H1 (cell line): ENCODE measurements at regions not wholly inside any gene's neighbourhood (a gene's known extent, or its start where the extent isn't known, plus 50 kb on each side); places are given as distances from the start of the nearest gene placed in this dataset.

ENCODE experiments used
- CTCF ChIA-PET: fragments of 300-600 bp; sonication (Branson Sonifier 250); formaldehyde crosslinking; loops from one replicate; lab custom pipeline; 2021; ENCODE audit not compliant: partially characterized antibody; lab: Charles Lee
- POLR2A ChIA-PET: fragments of 300-600 bp; sonication (Branson Sonifier 250); formaldehyde crosslinking; loops from one replicate; lab custom pipeline; 2021; ENCODE audit warnings: inconsistent platforms; ENCODE audit not compliant: partially characterized antibody; lab: Charles Lee
- DNase-seq, 2 experiments: peaks; one replicate each; pipeline versions ENCODE4 v3.0.0 to v3.0.0-alpha.2; 2010 to 2022; ENCODE audit warnings: low spot score in 2 of 2, low read depth in 1 of 2, mixed read lengths in 1 of 2
- FAIRE-seq: peaks from 2 replicates; lab custom pipeline; 2011; peaks lifted over from hg19 to GRCh38; lab: Jason Lieb, UNC
- H2AFZ ChIP-seq: 2 replicates; pipeline ENCODE4 v1.8.1; 2012; ENCODE audit warnings: low read length, inconsistent platforms
- H2AK5ac ChIP-seq: 2 replicates; pipeline ENCODE4 v1.6.1; 2013; ENCODE audit warnings: low read depth, low read length
- H2BK120ac ChIP-seq: replicated peaks from 2 replicates; pipeline ENCODE3; 2013; ENCODE audit warnings: low read depth, low read length, inconsistent platforms
- H2BK12ac ChIP-seq: 2 replicates; pipeline ENCODE4 v1.6.1; 2013; ENCODE audit warnings: low read depth, low read length
- H2BK15ac ChIP-seq: 2 replicates; pipeline ENCODE4 v1.6.1; 2013; ENCODE audit warnings: low read length
- H2BK20ac ChIP-seq: 2 replicates; pipeline ENCODE4 v1.6.1; 2013; ENCODE audit warnings: low read length
- H2BK5ac ChIP-seq: 2 replicates; pipeline ENCODE4 v1.6.1; 2013; ENCODE audit warnings: low read depth, low read length
- H3K14ac ChIP-seq: 2 replicates; pipeline ENCODE4 v1.6.1; 2013; ENCODE audit warnings: inconsistent platforms; ENCODE audit not compliant: insufficient read length
- H3K18ac ChIP-seq: 2 replicates; pipeline ENCODE4 v1.6.1; 2013; ENCODE audit warnings: low read length; ENCODE audit errors: extremely low read depth
- H3K23ac ChIP-seq: 2 replicates; pipeline ENCODE4 v1.6.1; 2013; ENCODE audit warnings: inconsistent platforms; ENCODE audit not compliant: insufficient read length
- H3K23me2 ChIP-seq: 2 replicates; pipeline ENCODE4 v1.6.1; 2013; ENCODE audit warnings: low read depth, low read length
- H3K27ac ChIP-seq: 2 replicates; pipeline ENCODE4 v1.6.1; 2011; ENCODE audit warnings: low read depth, low read length, inconsistent platforms
- H3K27me3 ChIP-seq, 4 experiments: replicated peaks in 1 of 4; 1 replicate in 1 of 4; 2 replicates in 3 of 4; pipeline versions ENCODE4 v1.6.1 to v1.8.1; 2011 to 2013; ENCODE audit warnings: low read length in 3 of 4, mild to moderate bottlenecking in 3 of 4, inconsistent platforms in 2 of 4, mixed read lengths in 2 of 4, moderate library complexity in 1 of 4; ENCODE audit not compliant: control insufficient read depth in 3 of 4, insufficient read depth in 3 of 4; ENCODE audit errors: extremely low read depth in 1 of 4
- H3K36me3 ChIP-seq, 4 experiments: 2 replicates each; pipeline versions ENCODE4 v1.6.1 to v1.8.1; 2011 to 2013; ENCODE audit warnings: mild to moderate bottlenecking in 4 of 4, low read length in 3 of 4, moderate library complexity in 2 of 4, control low read depth in 1 of 4, inconsistent platforms in 1 of 4; ENCODE audit not compliant: insufficient read depth in 4 of 4, control insufficient read depth in 2 of 4
- H3K4ac ChIP-seq: replicated peaks from 2 replicates; pipeline ENCODE3; 2013; ENCODE audit warnings: low read length, low read depth, mixed read lengths, inconsistent platforms; ENCODE audit not compliant: insufficient read length
- H3K4me1 ChIP-seq, 4 experiments: replicated peaks in 1 of 4; 1 replicate in 1 of 4; 2 replicates in 3 of 4; pipeline versions ENCODE4 v1.6.1 to v1.8.1; 2011 to 2013; ENCODE audit warnings: low read length in 3 of 4, inconsistent platforms in 2 of 4, mixed read lengths in 1 of 4; ENCODE audit not compliant: insufficient read depth in 4 of 4, control insufficient read depth in 3 of 4
- H3K4me2 ChIP-seq, 2 experiments: 2 replicates each; pipeline versions ENCODE4 v1.6.1 to v1.8.1; 2011 to 2013; ENCODE audit warnings: low read depth in 2 of 2, low read length in 2 of 2, control low read depth in 1 of 2, inconsistent platforms in 1 of 2, mild to moderate bottlenecking in 1 of 2; ENCODE audit not compliant: insufficient read depth in 1 of 2
- H3K4me3 ChIP-seq, 4 experiments: fragments of 200-600, 300-600 bp in 1 of 4; sonication (generic), shearing (Covaris generic), sonication (Bioruptor Twin) in 1 of 4; 2 replicates each; pipeline versions ENCODE4 v1.5.1 to v1.8.1; 2011 to 2016; ENCODE audit warnings: low read length in 4 of 4, low read depth in 3 of 4, control low read depth in 2 of 4, inconsistent platforms in 2 of 4, mild to moderate bottlenecking in 2 of 4, mixed read lengths in 1 of 4, moderate library complexity in 1 of 4; ENCODE audit not compliant: insufficient read depth in 2 of 4; ENCODE audit errors: extremely low read depth in 1 of 4
- H3K56ac ChIP-seq: replicated peaks from 2 replicates; pipeline ENCODE3; 2013; ENCODE audit warnings: low read depth, mild to moderate bottlenecking, mixed read lengths, low read length, inconsistent platforms; ENCODE audit not compliant: insufficient read length
- H3K79me1 ChIP-seq: 2 replicates; pipeline ENCODE4 v1.6.1; 2013; ENCODE audit warnings: low read depth, low read length, control low read depth
- H3K79me2 ChIP-seq, 2 experiments: 2 replicates each; pipeline versions ENCODE4 v1.6.1 to v1.8.1; 2012 to 2013; ENCODE audit warnings: low read length in 2 of 2, mild to moderate bottlenecking in 2 of 2, inconsistent platforms in 1 of 2; ENCODE audit not compliant: insufficient read depth in 2 of 2, control insufficient read depth in 1 of 2
- H3K9ac ChIP-seq, 4 experiments: replicated peaks in 1 of 4; 1 replicate in 1 of 4; 2 replicates in 3 of 4; pipeline versions ENCODE4 v1.6.1 to v1.8.1; 2011 to 2013; ENCODE audit warnings: low read depth in 3 of 4, low read length in 3 of 4, control low read depth in 2 of 4, mild to moderate bottlenecking in 2 of 4, moderate library complexity in 2 of 4, inconsistent platforms in 1 of 4; ENCODE audit errors: extremely low read depth in 1 of 4
- H3K9me3 ChIP-seq, 2 experiments: 2 replicates each; pipeline versions ENCODE4 v1.6.1 to v1.8.1; 2012 to 2013; ENCODE audit warnings: mild to moderate bottlenecking in 2 of 2, moderate library complexity in 2 of 2, control low read depth in 1 of 2, inconsistent platforms in 1 of 2, low read depth in 1 of 2, low read length in 1 of 2, mixed read lengths in 1 of 2; ENCODE audit not compliant: insufficient read depth in 2 of 2
- H4K20me1 ChIP-seq, 2 experiments: replicated peaks in 1 of 2; 2 replicates each; pipeline versions ENCODE3 to v1.8.1; 2011 to 2013; ENCODE audit warnings: inconsistent platforms in 2 of 2, low read length in 2 of 2, mild to moderate bottlenecking in 1 of 2; ENCODE audit not compliant: insufficient read depth in 2 of 2, control insufficient read depth in 1 of 2
- H4K5ac ChIP-seq: 2 replicates; pipeline ENCODE4 v1.6.1; 2013; ENCODE audit warnings: low read length, low read depth, mixed read lengths, inconsistent platforms; ENCODE audit not compliant: insufficient read length
- H4K8ac ChIP-seq: 2 replicates; pipeline ENCODE4 v1.8.0; 2013; ENCODE audit warnings: mild to moderate bottlenecking, moderate library complexity, low read length, inconsistent platforms; ENCODE audit not compliant: insufficient read depth; ENCODE audit errors: extremely low read depth
- H4K91ac ChIP-seq: replicated peaks from 2 replicates; pipeline ENCODE3; 2013; ENCODE audit warnings: low read length, mixed read lengths, inconsistent platforms; ENCODE audit not compliant: insufficient read length
- ATF3 ChIP-seq: IDR thresholded peaks from 2 replicates; pipeline ENCODE4 v1.6.1; 2011; ENCODE audit warnings: low read depth, mild to moderate bottlenecking, low read length; ENCODE audit not compliant: insufficient read depth
- BACH1 ChIP-seq: IDR thresholded peaks from 2 replicates; pipeline ENCODE4 v1.6.1; 2012; ENCODE audit warnings: low read length, improper control_type of control experiment
- CREB1 ChIP-seq: IDR thresholded peaks from 2 replicates; pipeline ENCODE4 v1.6.1; 2012; ENCODE audit warnings: inconsistent platforms
- CTBP2 ChIP-seq: IDR thresholded peaks from 2 replicates; pipeline ENCODE4 v1.7.0; 2011; ENCODE audit warnings: borderline replicate concordance, mild to moderate bottlenecking, moderate library complexity, mixed read lengths, low read length; ENCODE audit not compliant: insufficient read depth, insufficient read length
- GABPA ChIP-seq: IDR thresholded peaks from 2 replicates; pipeline ENCODE4 v1.6.1; 2011; ENCODE audit warnings: mild to moderate bottlenecking, low read length, moderate library complexity, borderline replicate concordance; ENCODE audit not compliant: insufficient read depth
- JUND ChIP-seq: IDR thresholded peaks from 2 replicates; pipeline ENCODE4 v1.6.1; 2011; ENCODE audit warnings: mild to moderate bottlenecking, improper control_type of control experiment, low read length
- MAX ChIP-seq: IDR thresholded peaks from 2 replicates; pipeline ENCODE4 v1.6.1; 2012; ENCODE audit warnings: inconsistent platforms
- NRF1 ChIP-seq: IDR thresholded peaks from 2 replicates; pipeline ENCODE4 v1.6.1; 2011; ENCODE audit warnings: mild to moderate bottlenecking, low read depth, low read length, improper control_type of control experiment
- POLR2AphosphoS5 ChIP-seq: IDR thresholded peaks from 2 replicates; pipeline ENCODE4 v1.6.1; 2011; ENCODE audit warnings: low read depth, low read length
- RNF2 ChIP-seq: fragments of 200-900, 300-1000 bp; sonication (generic); IDR thresholded peaks from 2 replicates; pipeline ENCODE4 v1.7.1; 2016; ENCODE audit warnings: borderline replicate concordance, low read depth, mild to moderate bottlenecking, antibody characterized with exemption, low read length; ENCODE audit not compliant: poor library complexity, severe bottlenecking; ENCODE audit errors: missing control alignments
- SAP30 ChIP-seq: fragments of 300-600 bp; sonication (generic); IDR thresholded peaks from 2 replicates; pipeline ENCODE4 v1.7.1; 2012; ENCODE audit warnings: low read length, moderate library complexity, mild to moderate bottlenecking, inconsistent platforms; ENCODE audit not compliant: insufficient read depth, insufficient replicate concordance
- SIX5 ChIP-seq: IDR thresholded peaks from 2 replicates; pipeline ENCODE4 v1.6.1; 2011; ENCODE audit warnings: mild to moderate bottlenecking, low read depth, low read length
- SP2 ChIP-seq: IDR thresholded peaks from 2 replicates; pipeline ENCODE4 v1.6.1; 2012; ENCODE audit warnings: mild to moderate bottlenecking, low read length, inconsistent platforms
- WGBS, 2 experiments: shearing (Covaris generic) in 1 of 2; methylation state at CpG; one replicate each; pipeline versions ENCODE4 v1.1.6 to v1.1.7; 2013 to 2015; ENCODE audit warnings: low lambda C conversion rate in 2 of 2, mixed read lengths in 2 of 2, inconsistent platforms in 1 of 2, low coverage in 1 of 2, missing lambda C conversion rate in 1 of 2; ENCODE audit not compliant: insufficient replicate concordance in 2 of 2, insufficient coverage in 1 of 2, insufficient read length in 1 of 2; ENCODE audit errors: extremely low coverage in 1 of 2, missing lambda C conversion rate in 1 of 2; 5-methylcytosine and 5-hydroxymethylcytosine counted together

DNA sequence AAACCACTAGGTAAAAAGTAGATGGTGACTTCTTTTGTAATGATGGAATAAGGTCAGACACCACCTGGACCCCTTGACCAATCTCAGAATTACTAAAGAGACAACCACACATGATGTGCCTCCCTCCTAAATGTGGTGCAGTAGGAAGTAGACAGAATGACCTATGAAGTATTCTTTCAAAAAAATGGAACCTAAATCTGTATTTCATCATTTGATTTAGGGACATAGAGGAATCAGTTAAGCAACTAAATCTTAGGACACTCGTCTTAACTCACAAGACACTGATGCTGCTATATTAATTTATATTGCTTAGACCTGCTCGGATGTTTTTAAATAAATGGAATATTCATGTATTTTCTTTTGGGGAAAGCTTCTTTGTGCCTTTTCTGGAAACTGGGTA is 80.9 kb upstream of the IRF2BP2 start:
- Histone ChIP-seq H3K18ac (no peak overlapping the region), H2BK20ac (no peak overlapping the region), H2AFZ (no peak overlapping the region), H3K9ac (no peak overlapping the region), H3K23me2 (no peaks in the 10 kb centered on the region), H3K4me1 (no peaks in the 10 kb centered on the region), H2BK5ac (no peak overlapping the region), H4K20me1 (no peaks in the 10 kb centered on the region), H3K36me3 (no peaks in the 10 kb centered on the region), H3K4ac (no peak overlapping the region), H2BK15ac (no peak overlapping the region), H3K4me3 (no peak overlapping the region), H3K4me2 (no peak overlapping the region), H3K27ac (no peak overlapping the region), H3K23ac (no peak overlapping the region), H3K79me2 (no peaks in the 10 kb centered on the region), H2BK12ac (no peak overlapping the region), H3K9me3 (no peaks in the 10 kb centered on the region), H2BK120ac (no peak overlapping the region), H3K79me1 (no peaks in the 10 kb centered on the region), H2AK5ac (no peak overlapping the region), H4K8ac (no peak overlapping the region), H3K56ac (no peak overlapping the region), H3K14ac (no peak overlapping the region), H4K91ac (no peak overlapping the region), H3K27me3 (no peaks in the 10 kb centered on the region), H4K5ac (no peak overlapping the region)
- POLR2A ChIA-PET = no interaction called here
- DNase-seq (no peak), FAIRE-seq (no peak)
- WGBS, 2 experiments = 80% methylated on average over 2 of the region's 2 CpGs; no CpG with 5 or more reads in 1 of the 2 experiments
- CTCF ChIA-PET = interaction anchor here (0.6 to 1.2 kb wide), 3 partner anchors 9 to 14 kb away, joined by 3 to 4 read pairs (median 3); no protein-coding TSS in a partner anchor
- TF ChIP-seq JUND = no peak
- no peak for TF ChIP-seq SAP30
- no peak for TF ChIP-seq ATF3
- no peak for TF ChIP-seq GABPA
- no peak for TF ChIP-seq BACH1
- no peak for TF ChIP-seq POLR2AphosphoS5
- no peak for TF ChIP-seq CREB1
- TF ChIP-seq RNF2 = no peak
- TF ChIP-seq NRF1 = no peak
- no peak for TF ChIP-seq SIX5
- TF ChIP-seq MAX = no peak
- TF ChIP-seq CTBP2 = no peak
- no peak for TF ChIP-seq SP2
